H1 (cell line): ENCODE measurements at regions not wholly inside any gene's neighbourhood (a gene's known extent, or its start where the extent isn't known, plus 50 kb on each side); places are given as distances from the start of the nearest gene placed in this dataset.

Experiments used
- BCL11A ChIP-seq, 2 experiments: IDR thresholded peaks; one replicate each; pipeline ENCODE4 v1.6.1; 2011; ENCODE audit warnings: low read depth in 2 of 2, low read length in 2 of 2, mild to moderate bottlenecking in 2 of 2
- EP300 ChIP-seq, 2 experiments: IDR thresholded peaks; 1 replicate in 1 of 2; 2 replicates in 1 of 2; pipeline ENCODE4 v1.6.1; 2011 to 2012; ENCODE audit warnings: low read depth in 2 of 2, low read length in 2 of 2, mild to moderate bottlenecking in 2 of 2, borderline replicate concordance in 1 of 2, inconsistent platforms in 1 of 2, moderate library complexity in 1 of 2
- EZH2 ChIP-seq: fragments of 200-600 bp; sonication (generic); IDR thresholded peaks from 2 replicates; pipeline ENCODE4 v1.7.1; 2012; ENCODE audit warnings: low read depth, mild to moderate bottlenecking, moderate library complexity, low read length, inconsistent platforms; ENCODE audit not compliant: severe bottlenecking
- POLR2A ChIP-seq, 2 experiments: IDR thresholded peaks; 1 replicate in 1 of 2; 2 replicates in 1 of 2; pipeline ENCODE4 v1.6.1; 2011; ENCODE audit warnings: low read depth in 2 of 2, low read length in 2 of 2, mild to moderate bottlenecking in 2 of 2; ENCODE audit errors: control extremely low read depth in 1 of 2
- SUZ12 ChIP-seq: fragments of 200-600 bp; sonication (generic); IDR thresholded peaks from 2 replicates; pipeline ENCODE4 v1.6.1; 2012; ENCODE audit warnings: mild to moderate bottlenecking, inconsistent platforms, low read length, moderate library complexity, mixed read lengths
- TAF1 ChIP-seq: IDR thresholded peaks from 2 replicates; pipeline ENCODE4 v1.6.1; 2011; ENCODE audit warnings: mild to moderate bottlenecking, low read depth, low read length
- TF ChIP-seq, protein P1 (sequence below), 3 experiments: IDR thresholded peaks; 1 replicate in 2 of 3; 2 replicates in 1 of 3; pipeline versions ENCODE4 v1.5.1 to v1.6.1; 2011; ENCODE audit warnings: low read length in 3 of 3, mild to moderate bottlenecking in 3 of 3, inconsistent platforms in 2 of 3, low read depth in 1 of 3, moderate library complexity in 1 of 3; ENCODE audit not compliant: insufficient read depth in 1 of 3; ENCODE audit errors: control extremely low read depth in 1 of 3
- TF ChIP-seq, protein P2 (sequence below): IDR thresholded peaks from 2 replicates; pipeline ENCODE4 v1.6.1; 2011; ENCODE audit warnings: low read length, improper control_type of control experiment

DNA sequence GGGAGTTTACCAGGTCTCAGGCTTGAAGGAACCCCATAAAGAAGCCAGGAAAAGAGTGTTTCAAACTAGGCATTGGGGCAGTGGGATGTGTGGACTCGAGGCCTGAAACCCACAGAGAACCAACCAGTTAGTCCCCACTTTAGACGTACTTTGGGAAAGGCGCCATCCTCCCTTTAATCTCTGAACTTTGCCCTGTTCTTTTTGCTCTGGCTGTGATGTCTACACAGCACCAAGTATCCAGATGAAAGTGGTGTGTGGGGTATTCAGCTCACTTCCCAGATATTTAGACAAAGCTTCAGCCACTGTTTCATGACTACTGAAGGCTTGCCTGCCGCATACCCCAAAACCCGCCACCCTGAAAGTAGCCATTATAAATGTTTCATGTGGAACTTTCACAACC is 116.9 kb upstream of the IRX5 start:
- TF ChIP-seq EZH2 (no peak), BCL11A (IDR thresholded peaks at IDR 0.05; ENCODE audit: low read depth in 2 of 2, low read length in 2 of 2) (no peak), POLR2A (IDR thresholded peaks at IDR 0.05; ENCODE audit: control extremely low read depth in 1 of 2, low read depth in 2 of 2, low read length in 2 of 2) (no peak), EP300 (IDR thresholded peaks at IDR 0.05; ENCODE audit: borderline replicate concordance in 1 of 2, low read depth in 2 of 2, low read length in 2 of 2) (no peak), SUZ12 (no peak), TAF1 (no peak)
- TF ChIP-seq, protein P1, sequence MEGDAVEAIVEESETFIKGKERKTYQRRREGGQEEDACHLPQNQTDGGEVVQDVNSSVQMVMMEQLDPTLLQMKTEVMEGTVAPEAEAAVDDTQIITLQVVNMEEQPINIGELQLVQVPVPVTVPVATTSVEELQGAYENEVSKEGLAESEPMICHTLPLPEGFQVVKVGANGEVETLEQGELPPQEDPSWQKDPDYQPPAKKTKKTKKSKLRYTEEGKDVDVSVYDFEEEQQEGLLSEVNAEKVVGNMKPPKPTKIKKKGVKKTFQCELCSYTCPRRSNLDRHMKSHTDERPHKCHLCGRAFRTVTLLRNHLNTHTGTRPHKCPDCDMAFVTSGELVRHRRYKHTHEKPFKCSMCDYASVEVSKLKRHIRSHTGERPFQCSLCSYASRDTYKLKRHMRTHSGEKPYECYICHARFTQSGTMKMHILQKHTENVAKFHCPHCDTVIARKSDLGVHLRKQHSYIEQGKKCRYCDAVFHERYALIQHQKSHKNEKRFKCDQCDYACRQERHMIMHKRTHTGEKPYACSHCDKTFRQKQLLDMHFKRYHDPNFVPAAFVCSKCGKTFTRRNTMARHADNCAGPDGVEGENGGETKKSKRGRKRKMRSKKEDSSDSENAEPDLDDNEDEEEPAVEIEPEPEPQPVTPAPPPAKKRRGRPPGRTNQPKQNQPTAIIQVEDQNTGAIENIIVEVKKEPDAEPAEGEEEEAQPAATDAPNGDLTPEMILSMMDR (IDR thresholded peaks at IDR 0.05; ENCODE audit: control extremely low read depth in 1 of 3, insufficient read depth in 1 of 3, low read depth in 1 of 3, low read length in 3 of 3): no peak
- TF ChIP-seq, protein P2, sequence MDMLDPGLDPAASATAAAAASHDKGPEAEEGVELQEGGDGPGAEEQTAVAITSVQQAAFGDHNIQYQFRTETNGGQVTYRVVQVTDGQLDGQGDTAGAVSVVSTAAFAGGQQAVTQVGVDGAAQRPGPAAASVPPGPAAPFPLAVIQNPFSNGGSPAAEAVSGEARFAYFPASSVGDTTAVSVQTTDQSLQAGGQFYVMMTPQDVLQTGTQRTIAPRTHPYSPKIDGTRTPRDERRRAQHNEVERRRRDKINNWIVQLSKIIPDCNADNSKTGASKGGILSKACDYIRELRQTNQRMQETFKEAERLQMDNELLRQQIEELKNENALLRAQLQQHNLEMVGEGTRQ: no peak
